Loucy (cell line): ENCODE measurements at regions not wholly inside any gene's neighbourhood (a gene's known extent, or its start where the extent isn't known, plus 50 kb on each side); places are given as distances from the start of the nearest gene placed in this dataset.

ENCODE experiments used
- CTCF ChIP-seq: fragments of 200-600 bp; sonication (generic); conservative IDR thresholded peaks from 2 replicates; pipeline ENCODE4 v1.5.1; 2014; ENCODE audit warnings: mild to moderate bottlenecking, antibody characterized with exemption, low read length
- EZH2phosphoT487 ChIP-seq: fragments of 200-600 bp; IDR thresholded peaks from 2 replicates; pipeline ENCODE4 v1.6.1; 2018; ENCODE audit warnings: antibody characterized with exemption, mild to moderate bottlenecking, moderate library complexity, borderline replicate concordance

DNA sequence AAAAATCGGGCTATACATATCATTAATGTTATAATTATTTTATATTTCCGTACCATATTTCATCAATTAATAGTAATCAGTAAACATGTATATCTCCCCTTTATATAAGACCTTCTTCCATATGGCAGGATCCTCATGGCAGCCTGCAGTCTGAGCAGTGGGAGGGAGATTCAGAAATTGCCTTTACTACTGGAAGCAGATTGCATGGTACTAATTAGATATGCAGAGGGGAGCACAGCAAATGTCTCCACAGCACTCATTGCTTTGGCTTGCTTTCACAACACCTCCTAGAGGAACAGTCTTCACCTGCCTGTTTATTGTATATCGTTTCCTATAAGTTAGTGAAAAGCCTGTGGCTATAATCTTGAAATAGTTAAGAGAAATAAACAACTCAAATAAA lies 585.8 kb upstream of the GOT2 start:
- TF ChIP-seq EZH2phosphoT487, result no peak
- no peak for TF ChIP-seq CTCF
